HG03108 (cell line): ENCODE measurements at regions not wholly inside any gene's neighbourhood (a gene's known extent, or its start where the extent isn't known, plus 50 kb on each side); places are given as distances from the start of the nearest gene placed in this dataset.

Experiments
- ATAC-seq: cut with Tn5 transposase; IDR thresholded peaks from one replicate; pipeline ENCODE4 v1.9.1; 2021; ENCODE audit warnings: moderate library complexity; ENCODE audit not compliant: unreplicated experiment

- no peak for ATAC-seq
Observed at GRCh38 chr20:24894488-24894887, 54.6 kb upstream of the CST7 start.

- no peak for ATAC-seq
Observed at GRCh38 chr20:24894967-24895366, 54.1 kb upstream of the CST7 start.

GRCh38 chr20:24895431-24895830 lies 53.6 kb upstream of the CST7 start:
- no peak for ATAC-seq

- no peak for ATAC-seq
Observed at GRCh38 chr20:24895898-24896658, 53.0 kb upstream of the CST7 start.

GRCh38 chr20:24896984-24897383 lies 52.1 kb upstream of the CST7 start:
- ATAC-seq = no peak

GRCh38 chr20:24897974-24898373 lies 51.1 kb upstream of the CST7 start:
- no peak for ATAC-seq

- ATAC-seq = no peak
Observed at GRCh38 chr20:24899153-24899552, 49.9 kb upstream of the CST7 start.
